ENCODE measurements at regions not wholly inside any gene's neighbourhood (a gene's known extent, or its start where the extent isn't known, plus 50 kb on each side); places are given as distances from the start of the nearest gene placed in this dataset.

DNA sequence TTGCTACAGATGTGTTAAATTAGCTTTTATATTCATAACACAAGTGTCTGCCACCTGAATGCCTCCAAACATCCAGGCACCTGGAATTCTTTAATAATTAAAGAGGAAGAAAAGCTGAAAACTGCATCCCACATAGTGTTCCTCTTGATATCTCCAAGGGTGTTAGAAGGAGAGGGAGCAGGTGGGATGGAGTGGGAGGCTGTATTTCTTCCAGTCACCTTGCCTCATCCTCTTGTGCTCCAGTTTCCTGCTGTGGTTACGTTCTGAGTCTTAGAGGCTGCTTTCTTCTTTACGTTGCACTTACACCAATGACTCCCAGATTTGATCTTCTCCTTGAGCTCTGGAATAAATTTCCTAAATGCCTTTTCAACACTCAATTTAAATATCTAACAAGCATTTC is 230.3 kb upstream of the LYPLAL1 start:
- Mint-ChIP-seq H3K4me1 (ENCODE audit: unreplicated experiment) (no peaks in the 10 kb centered on the region), H3K4me3 (no peak overlapping the region), H3K36me3 (peaks cover 5% of the 10 kb centered on the region), H3K27me3 (no peaks in the 10 kb centered on the region), H3K9me3 (peaks cover 15% of the 10 kb centered on the region), H3K27ac (no peak overlapping the region)
- TF ChIP-seq CTCF (conservative IDR thresholded peaks at IDR 0.05) = no peak
- no peak for DNase-seq (ENCODE audit: extremely low spot score, unreplicated experiment)

DNA sequence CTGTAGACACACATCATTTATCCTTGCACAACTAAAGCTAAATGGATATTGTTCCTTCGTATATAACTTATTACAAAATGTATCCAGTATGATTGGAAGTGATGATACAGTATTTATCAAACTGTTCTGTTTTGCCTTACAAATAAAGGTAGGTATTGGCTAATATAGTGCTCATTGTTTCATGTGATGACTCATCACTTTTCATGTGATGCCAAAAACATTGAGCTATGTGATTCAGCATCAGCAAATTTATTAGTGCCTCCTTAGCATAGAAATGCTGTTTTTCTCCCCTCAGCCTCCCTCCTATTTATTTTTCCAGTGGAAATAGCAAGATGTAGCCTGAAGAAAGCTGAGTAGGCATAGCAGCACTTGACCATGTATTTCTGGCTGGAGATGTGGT is 228.6 kb upstream of the LYPLAL1 start:
- no peaks in the 10 kb centered on the region for H3K27me3 Mint-ChIP-seq
- TF ChIP-seq CTCF (conservative IDR thresholded peaks at IDR 0.05) = no peak
- H3K4me3 Mint-ChIP-seq = no peak overlapping the region
- no peaks in the 10 kb centered on the region for H3K36me3 Mint-ChIP-seq
- DNase-seq (ENCODE audit: extremely low spot score, unreplicated experiment) = no peak
- no peak overlapping the region for H3K27ac Mint-ChIP-seq
- no peaks in the 10 kb centered on the region for H3K4me1 Mint-ChIP-seq (ENCODE audit: unreplicated experiment)
- H3K9me3 Mint-ChIP-seq = peaks cover 7% of the 10 kb centered on the region

GRCh38 chr1:218946147-218946546 is 227.5 kb upstream of the LYPLAL1 start:
- no peaks in the 10 kb centered on the region for H3K4me1 Mint-ChIP-seq (ENCODE audit: unreplicated experiment)

GRCh38 chr1:218948446-218948845 is 225.2 kb upstream of the LYPLAL1 start:
- Mint-ChIP-seq H3K4me3 (no peak overlapping the region), H3K9me3 (peaks cover 5% of the 10 kb centered on the region)
- no peak for DNase-seq (ENCODE audit: extremely low spot score, unreplicated experiment)

More at GRCh38 chr1:218946147-218946546, 227.5 kb upstream of the LYPLAL1 start:
- Mint-ChIP-seq H3K27me3 (no peaks in the 10 kb centered on the region), H3K9me3 (peaks cover 5% of the 10 kb centered on the region), H3K4me3 (no peak overlapping the region), H3K27ac (no peak overlapping the region), H3K36me3 (no peaks in the 10 kb centered on the region)
- no peak for TF ChIP-seq CTCF (conservative IDR thresholded peaks at IDR 0.05)
- no peak for DNase-seq (ENCODE audit: extremely low spot score, unreplicated experiment)

GRCh38 chr1:218953386-218953785 is 220.3 kb upstream of the LYPLAL1 start:
- no peak overlapping the region for H3K4me3 Mint-ChIP-seq
- DNase-seq (ENCODE audit: extremely low spot score, unreplicated experiment) = no peak
- H3K27ac Mint-ChIP-seq = no peak overlapping the region
- no peaks in the 10 kb centered on the region for H3K27me3 Mint-ChIP-seq
- TF ChIP-seq CTCF (conservative IDR thresholded peaks at IDR 0.05) = no peak
- no peaks in the 10 kb centered on the region for H3K9me3 Mint-ChIP-seq
- peaks cover 14% of the 10 kb centered on the region for H3K4me1 Mint-ChIP-seq (ENCODE audit: unreplicated experiment)
- H3K36me3 Mint-ChIP-seq = no peaks in the 10 kb centered on the region

More at GRCh38 chr1:218948446-218948845, 225.2 kb upstream of the LYPLAL1 start:
- TF ChIP-seq CTCF (conservative IDR thresholded peaks at IDR 0.05) = no peak
- Mint-ChIP-seq H3K4me1 (ENCODE audit: unreplicated experiment) (peaks cover 5% of the 10 kb centered on the region), H3K36me3 (no peaks in the 10 kb centered on the region), H3K27me3 (no peaks in the 10 kb centered on the region), H3K27ac (no peak overlapping the region)

DNA sequence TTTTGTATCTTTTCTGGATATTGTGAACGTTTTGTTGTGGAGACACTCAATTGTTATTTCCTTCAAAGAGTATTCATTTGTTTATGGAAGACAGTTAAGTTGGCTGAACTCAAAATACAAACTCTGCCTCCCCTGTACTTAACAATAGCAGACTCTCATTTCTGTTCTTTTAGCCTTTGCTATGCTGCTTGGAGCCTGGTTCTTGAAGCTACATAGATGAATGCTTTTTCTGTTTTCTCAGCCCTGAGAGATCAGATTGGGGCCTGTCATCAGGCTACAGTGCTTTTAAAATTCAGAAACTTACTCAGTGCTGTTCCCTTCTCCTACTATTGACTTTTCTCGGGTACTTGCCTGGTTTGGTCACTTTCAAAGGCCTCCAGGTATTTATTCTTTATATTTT is 215.7 kb upstream of the LYPLAL1 start:
- no peak for TF ChIP-seq CTCF (conservative IDR thresholded peaks at IDR 0.05)
- H3K27ac Mint-ChIP-seq = no peak overlapping the region
- H3K27me3 Mint-ChIP-seq = peaks cover 3% of the 10 kb centered on the region
- no peaks in the 10 kb centered on the region for H3K9me3 Mint-ChIP-seq
- H3K36me3 Mint-ChIP-seq = no peaks in the 10 kb centered on the region
- no peak overlapping the region for H3K4me3 Mint-ChIP-seq
- peaks cover 21% of the 10 kb centered on the region for H3K4me1 Mint-ChIP-seq (ENCODE audit: unreplicated experiment)
- no peak for DNase-seq (ENCODE audit: extremely low spot score, unreplicated experiment)
